ENCODE measurements at regions not wholly inside any gene's neighbourhood (a gene's known extent, or its start where the extent isn't known, plus 50 kb on each side); places are given as distances from the start of the nearest gene placed in this dataset.

DNA sequence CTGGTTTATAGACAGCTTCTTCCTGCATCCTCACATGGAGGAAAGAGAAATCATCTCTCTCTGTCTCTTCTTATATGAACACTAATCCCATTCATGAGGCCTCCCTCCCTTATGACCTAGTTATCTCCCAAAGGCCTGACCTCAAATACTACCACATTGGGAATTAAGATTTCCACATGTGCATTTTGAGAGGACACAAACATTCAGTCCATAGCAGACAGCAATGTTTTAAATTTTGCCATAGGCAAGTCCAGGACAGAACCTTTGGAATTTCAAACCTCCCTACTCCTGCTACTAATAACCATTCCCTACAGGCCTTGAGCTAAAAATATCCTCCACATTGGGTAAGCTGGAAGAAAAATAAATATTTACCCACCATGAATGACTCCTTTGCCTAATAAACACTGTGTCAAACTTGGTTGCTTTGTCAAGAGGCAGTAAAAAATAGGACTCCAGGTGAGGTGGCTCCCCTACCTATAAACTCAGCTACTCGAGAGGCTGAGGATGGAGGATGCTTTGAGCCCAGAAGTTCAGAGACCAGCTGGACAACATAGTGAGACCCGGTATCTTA is 113.7 kb downstream of the ZNF281 start:
- no peaks in the 10 kb centered on the region for H3K27me3 Mint-ChIP-seq (ENCODE audit: insufficient read depth, unreplicated experiment)
- H3K4me3 Mint-ChIP-seq (ENCODE audit: unreplicated experiment) = no peak overlapping the region
- ChIA-PET POLR2A (interaction anchor here (1.3 kb wide), 1 partner anchor 20 kb away, joined by 3 read pairs; no protein-coding TSS in a partner anchor), CTCF (interaction anchor here (0.5 to 6.9 kb wide), 8 partner anchors 9 to 902 kb away, joined by 3 to 54 read pairs (median 3); no protein-coding TSS in a partner anchor)
- intact Hi-C loops (cut with micrococcal nuclease) = no loop called here
- BruUV-seq (replicated peaks) = no TSS peak
- no peak overlapping the region for H3K27ac Mint-ChIP-seq (ENCODE audit: low read depth, unreplicated experiment)
- no peaks in the 10 kb centered on the region for H3K36me3 Mint-ChIP-seq (ENCODE audit: insufficient read depth, unreplicated experiment)
- DNase-seq (ENCODE audit: unreplicated experiment) = no peak
- TF ChIP-seq, protein P1, sequence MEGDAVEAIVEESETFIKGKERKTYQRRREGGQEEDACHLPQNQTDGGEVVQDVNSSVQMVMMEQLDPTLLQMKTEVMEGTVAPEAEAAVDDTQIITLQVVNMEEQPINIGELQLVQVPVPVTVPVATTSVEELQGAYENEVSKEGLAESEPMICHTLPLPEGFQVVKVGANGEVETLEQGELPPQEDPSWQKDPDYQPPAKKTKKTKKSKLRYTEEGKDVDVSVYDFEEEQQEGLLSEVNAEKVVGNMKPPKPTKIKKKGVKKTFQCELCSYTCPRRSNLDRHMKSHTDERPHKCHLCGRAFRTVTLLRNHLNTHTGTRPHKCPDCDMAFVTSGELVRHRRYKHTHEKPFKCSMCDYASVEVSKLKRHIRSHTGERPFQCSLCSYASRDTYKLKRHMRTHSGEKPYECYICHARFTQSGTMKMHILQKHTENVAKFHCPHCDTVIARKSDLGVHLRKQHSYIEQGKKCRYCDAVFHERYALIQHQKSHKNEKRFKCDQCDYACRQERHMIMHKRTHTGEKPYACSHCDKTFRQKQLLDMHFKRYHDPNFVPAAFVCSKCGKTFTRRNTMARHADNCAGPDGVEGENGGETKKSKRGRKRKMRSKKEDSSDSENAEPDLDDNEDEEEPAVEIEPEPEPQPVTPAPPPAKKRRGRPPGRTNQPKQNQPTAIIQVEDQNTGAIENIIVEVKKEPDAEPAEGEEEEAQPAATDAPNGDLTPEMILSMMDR (IDR thresholded peaks at IDR 0.05; ENCODE audit: unreplicated experiment) = no peak
- H3K4me1 Mint-ChIP-seq (ENCODE audit: insufficient read depth, unreplicated experiment) = no peaks in the 10 kb centered on the region
- H3K9me3 Mint-ChIP-seq (ENCODE audit: unreplicated experiment) = no peaks in the 10 kb centered on the region

DNA sequence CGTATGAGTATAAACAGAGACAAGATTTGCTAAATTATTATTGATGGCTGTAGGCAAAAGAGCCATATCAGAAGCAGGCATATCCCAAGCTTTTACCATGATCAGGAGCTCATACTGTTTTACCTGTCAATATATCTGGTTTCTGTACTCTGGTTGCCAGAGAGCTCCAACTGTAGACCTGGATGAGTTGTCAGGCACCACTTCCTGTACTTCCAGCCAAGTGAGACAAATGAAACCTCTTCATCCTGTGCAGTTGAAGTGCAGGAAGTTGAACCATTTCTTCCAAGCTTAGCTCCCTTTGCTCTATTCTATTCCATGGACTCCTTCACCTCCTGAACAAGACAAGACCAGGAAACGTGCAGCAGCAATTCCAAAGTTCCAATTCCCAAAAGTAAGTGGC is 115.6 kb downstream of the ZNF281 start:
- no peak overlapping the region for H3K4me3 Mint-ChIP-seq (ENCODE audit: unreplicated experiment)
- no peak for DNase-seq (ENCODE audit: unreplicated experiment)
- intact Hi-C loops (cut with micrococcal nuclease) = no loop called here
- ChIA-PET CTCF (interaction anchor here (1.0 to 6.9 kb wide), 4 partner anchors 13 to 155 kb away, joined by 3 to 54 read pairs (median 14); no protein-coding TSS in a partner anchor), POLR2A (interaction anchor here (1.2 kb wide), 1 partner anchor 20 kb away, joined by 3 read pairs; no protein-coding TSS in a partner anchor)
- no peak overlapping the region for H3K27ac Mint-ChIP-seq (ENCODE audit: low read depth, unreplicated experiment)
- no peaks in the 10 kb centered on the region for H3K27me3 Mint-ChIP-seq (ENCODE audit: insufficient read depth, unreplicated experiment)
- no TSS peak for BruUV-seq (replicated peaks)
- H3K9me3 Mint-ChIP-seq (ENCODE audit: unreplicated experiment) = no peaks in the 10 kb centered on the region
- no peaks in the 10 kb centered on the region for H3K4me1 Mint-ChIP-seq (ENCODE audit: insufficient read depth, unreplicated experiment)
- no peaks in the 10 kb centered on the region for H3K36me3 Mint-ChIP-seq (ENCODE audit: insufficient read depth, unreplicated experiment)
- TF ChIP-seq, protein P1 (IDR thresholded peaks at IDR 0.05; ENCODE audit: unreplicated experiment) = no peak

DNA sequence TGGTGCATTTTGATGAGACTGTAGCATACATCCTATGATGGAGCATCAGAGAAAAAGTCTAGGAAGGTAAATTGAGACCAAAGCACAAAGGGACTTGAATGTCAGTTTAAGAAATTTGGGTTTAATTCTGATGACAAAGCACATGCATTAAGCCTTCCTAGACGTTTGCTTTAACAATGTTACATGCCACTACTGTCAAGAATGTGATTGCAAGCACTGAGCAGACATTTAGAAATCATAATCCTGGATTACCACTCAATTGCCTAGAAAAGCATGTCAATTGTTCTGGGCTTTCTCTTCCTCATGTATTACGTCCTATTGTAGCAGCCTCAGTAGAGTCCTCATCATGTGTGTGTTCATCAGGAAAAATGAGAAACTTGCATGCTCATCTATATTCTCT is 117.1 kb downstream of the ZNF281 start:
- no peak for DNase-seq (ENCODE audit: unreplicated experiment)
- Mint-ChIP-seq H3K27ac (ENCODE audit: low read depth, unreplicated experiment) (no peak overlapping the region), H3K4me1 (ENCODE audit: insufficient read depth, unreplicated experiment) (no peaks in the 10 kb centered on the region), H3K36me3 (ENCODE audit: insufficient read depth, unreplicated experiment) (no peaks in the 10 kb centered on the region), H3K27me3 (ENCODE audit: insufficient read depth, unreplicated experiment) (no peaks in the 10 kb centered on the region), H3K9me3 (ENCODE audit: unreplicated experiment) (no peaks in the 10 kb centered on the region), H3K4me3 (ENCODE audit: unreplicated experiment) (no peak overlapping the region)
- intact Hi-C loops (cut with micrococcal nuclease) = no loop called here
- TF ChIP-seq, protein P1 (IDR thresholded peaks at IDR 0.05; ENCODE audit: unreplicated experiment) = no peak
- ChIA-PET CTCF (interaction anchor here (0.5 to 6.9 kb wide), 3 partner anchors 14 to 870 kb away, joined by 3 to 54 read pairs (median 5); no protein-coding TSS in a partner anchor), POLR2A (interaction anchor here (0.6 kb wide), 1 partner anchor 606 kb away, joined by 3 read pairs; no protein-coding TSS in a partner anchor)
- no TSS peak for BruUV-seq (replicated peaks)

DNA sequence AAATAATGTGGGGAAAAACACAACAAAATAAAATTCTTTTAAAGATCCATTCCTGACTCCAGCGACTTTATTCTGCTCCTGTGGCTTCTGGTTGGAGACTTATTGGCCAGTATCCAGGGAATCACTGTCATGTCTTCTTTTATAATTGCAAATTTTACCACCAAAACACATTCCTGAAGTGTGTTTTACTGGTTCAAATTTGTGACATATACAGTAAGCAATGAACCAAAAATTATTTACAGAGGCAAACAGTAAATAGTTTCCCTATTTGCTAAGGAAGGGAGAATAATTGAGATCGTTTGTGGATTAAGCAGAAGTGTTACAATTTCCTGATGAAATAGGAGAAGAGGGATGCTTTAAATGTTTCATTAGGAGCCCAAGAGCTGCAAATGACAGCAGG is 118.7 kb downstream of the ZNF281 start:
- Mint-ChIP-seq H3K27me3 (ENCODE audit: insufficient read depth, unreplicated experiment) (no peaks in the 10 kb centered on the region), H3K4me1 (ENCODE audit: insufficient read depth, unreplicated experiment) (no peaks in the 10 kb centered on the region), H3K9me3 (ENCODE audit: unreplicated experiment) (no peaks in the 10 kb centered on the region), H3K36me3 (ENCODE audit: insufficient read depth, unreplicated experiment) (no peaks in the 10 kb centered on the region), H3K27ac (ENCODE audit: low read depth, unreplicated experiment) (no peak overlapping the region), H3K4me3 (ENCODE audit: unreplicated experiment) (no peak overlapping the region)
- TF ChIP-seq, protein P1 (IDR thresholded peaks at IDR 0.05; ENCODE audit: unreplicated experiment) = no peak
- intact Hi-C loops (cut with micrococcal nuclease) = no loop called here
- CTCF ChIA-PET = interaction anchor here (0.6 to 3.8 kb wide), 2 partner anchors 12 to 210 kb away, joined by 3 to 19 read pairs; no protein-coding TSS in a partner anchor
- POLR2A ChIA-PET = no interaction called here
- no peak for DNase-seq (ENCODE audit: unreplicated experiment)
- no TSS peak for BruUV-seq (replicated peaks)

Measured in MCF 10A (cell line).